ENCODE measurements at regions not wholly inside any gene's neighbourhood (a gene's known extent, or its start where the extent isn't known, plus 50 kb on each side); places are given as distances from the start of the nearest gene placed in this dataset.

GRCh38 chr16:26772503-26772902, 294.2 kb upstream of the C16orf82 start:
- Histone ChIP-seq H3K4me2 (ENCODE audit: low read length) (no peak overlapping the region), H2AFZ (ENCODE audit: low read depth, low read length, poor library complexity, severe bottlenecking) (no peak overlapping the region), H3K9me2 (ENCODE audit: insufficient read depth) (no peaks in the 10 kb centered on the region), H3K27ac (ENCODE audit: low read depth, low read length) (no peak overlapping the region), H3K79me2 (ENCODE audit: insufficient read depth, low read length) (no peaks in the 10 kb centered on the region), H3K9ac (ENCODE audit: low read length) (no peak overlapping the region), H4K20me1 (ENCODE audit: insufficient read depth) (no peaks in the 10 kb centered on the region), H3K36me3 (ENCODE audit: control insufficient read depth in 1 of 2, insufficient read depth in 2 of 2, low read length in 2 of 2) (no peaks in the 10 kb centered on the region), H3K4me1 (ENCODE audit: control insufficient read depth in 1 of 2, insufficient read depth in 2 of 2, low read length in 2 of 2) (no peaks in the 10 kb centered on the region), H3K4me3 (replicated peaks in 1 of 2; ENCODE audit: low read depth in 1 of 2, low read length in 2 of 2) (no peak overlapping the region), H3K9me3 (ENCODE audit: control insufficient read depth in 1 of 2, insufficient read depth in 1 of 2, low read depth in 1 of 2, low read length in 2 of 2) (no peaks in the 10 kb centered on the region), H3K27me3 (ENCODE audit: insufficient read depth, low read length) (no peaks in the 10 kb centered on the region)
- intact Hi-C loops (cut with micrococcal nuclease), result no loop called here
- RAD21 ChIA-PET (ENCODE audit: low non-redundant PET in 1 of 2, low total read pairs in 2 of 2, uncharacterized antibody in 2 of 2, unreplicated experiment in 2 of 2), result no interaction called here
- CTCF ChIA-PET, result no interaction called here
- ATAC-seq, result no peak
- POLR2A ChIA-PET, result no interaction called here
- no TSS peak for BruUV-seq (replicated peaks)
- DNase-seq (ENCODE audit: low read depth, low spot score), result no peak
- no peak for TF ChIP-seq ATF3 (IDR thresholded peaks at IDR 0.05)
- no peak for TF ChIP-seq POLR2AphosphoS5 (IDR thresholded peaks at IDR 0.05; ENCODE audit: low read depth, low read length)
- TF ChIP-seq SP1 (IDR thresholded peaks at IDR 0.05; ENCODE audit: low read depth), result no peak
- no peak for TF ChIP-seq CTCF (IDR thresholded peaks at IDR 0.05 in 2 of 3, conservative IDR thresholded peaks at IDR 0.05 in 1 of 3; ENCODE audit: borderline replicate concordance in 1 of 3, insufficient read depth in 1 of 3, low read depth in 2 of 3, low read length in 2 of 3)
- TF ChIP-seq SIN3A (IDR thresholded peaks at IDR 0.05; ENCODE audit: low read depth), result no peak
- no peak for TF ChIP-seq ZBTB33 (IDR thresholded peaks at IDR 0.05; ENCODE audit: extremely low read depth, insufficient replicate concordance, low read length)
- TF ChIP-seq FOSL1 (IDR thresholded peaks at IDR 0.05; ENCODE audit: low read depth), result no peak
- no peak for TF ChIP-seq POLR2A (IDR thresholded peaks at IDR 0.05; ENCODE audit: borderline replicate concordance, extremely low read depth, insufficient read depth, insufficient read length)
- TF ChIP-seq YY1 (IDR thresholded peaks at IDR 0.05; ENCODE audit: extremely low read depth, insufficient replicate concordance, low read depth, low read length), result no peak
- TF ChIP-seq EZH2phosphoT487 (IDR thresholded peaks at IDR 0.05; ENCODE audit: borderline replicate concordance), result no peak
